ENCODE measurements at regions not wholly inside any gene's neighbourhood (a gene's known extent, or its start where the extent isn't known, plus 50 kb on each side); places are given as distances from the start of the nearest gene placed in this dataset.

GRCh38 chr19:30864391-30865215 is 484.6 kb downstream of the TSHZ3 start:
- no peak overlapping the region for H3K27ac ChIP-seq (ENCODE audit: low read depth, low read length)
- no peaks in the 10 kb centered on the region for H3K4me1 ChIP-seq (ENCODE audit: insufficient read depth, low read length)
- H3K9me3 ChIP-seq (ENCODE audit: low read length), result no peaks in the 10 kb centered on the region
- CTCF ChIA-PET, result no interaction called here
- DNase-seq, result no peak
- no peak overlapping the region for H3K4me3 Mint-ChIP-seq
- H3K4me3 ChIP-seq (ENCODE audit: low read length), result no peak overlapping the region
- H3K27ac Mint-ChIP-seq, result peak overlapping the region in 1 of 8 donors; percentile 15
- H3K4me1 Mint-ChIP-seq, result no peaks in the 10 kb centered on the region
- no peaks in the 10 kb centered on the region for H3K36me3 ChIP-seq (ENCODE audit: insufficient read depth, low read length)
- H3K36me3 Mint-ChIP-seq, result no peaks in the 10 kb centered on the region
- peaks cover 2 to 3% of the 10 kb centered on the region in 2 donors for H3K27me3 Mint-ChIP-seq
- POLR2A ChIA-PET, result no interaction called here
- H3K9me3 Mint-ChIP-seq, result peaks cover 0 to 5% (median 0%) of the 10 kb centered on the region in 5 donors
- H3K27me3 ChIP-seq (ENCODE audit: insufficient read depth, low read length, poor library complexity, severe bottlenecking), result no peaks in the 10 kb centered on the region

GRCh38 chr19:30862876-30863275 is 486.4 kb downstream of the TSHZ3 start:
- H3K27ac ChIP-seq (ENCODE audit: low read depth, low read length), result no peak overlapping the region
- Mint-ChIP-seq H3K4me1 (no peaks in the 10 kb centered on the region), H3K36me3 (no peaks in the 10 kb centered on the region), H3K27ac (no peak overlapping the region), H3K4me3 (no peak overlapping the region), H3K27me3 (peaks cover 2 to 3% of the 10 kb centered on the region in 2 donors), H3K9me3 (peaks cover 0 to 5% (median 0%) of the 10 kb centered on the region in 5 donors)
- POLR2A ChIA-PET, result no interaction called here
- no peaks in the 10 kb centered on the region for H3K27me3 ChIP-seq (ENCODE audit: insufficient read depth, low read length, poor library complexity, severe bottlenecking)
- CTCF ChIA-PET, result no interaction called here
- no peak for DNase-seq
- H3K9me3 ChIP-seq (ENCODE audit: low read length), result no peaks in the 10 kb centered on the region
- no peak overlapping the region for H3K4me3 ChIP-seq (ENCODE audit: low read length)
- H3K36me3 ChIP-seq (ENCODE audit: insufficient read depth, low read length), result no peaks in the 10 kb centered on the region
- no peaks in the 10 kb centered on the region for H3K4me1 ChIP-seq (ENCODE audit: insufficient read depth, low read length)

- H3K9me3 ChIP-seq (ENCODE audit: low read length), result no peaks in the 10 kb centered on the region
- H3K4me1 Mint-ChIP-seq, result no peaks in the 10 kb centered on the region
- H3K27me3 ChIP-seq (ENCODE audit: insufficient read depth, low read length, poor library complexity, severe bottlenecking), result no peaks in the 10 kb centered on the region
- peaks cover 2 to 3% of the 10 kb centered on the region in 2 donors for H3K27me3 Mint-ChIP-seq
- no peaks in the 10 kb centered on the region for H3K36me3 Mint-ChIP-seq
- no peak overlapping the region for H3K27ac Mint-ChIP-seq
- no peaks in the 10 kb centered on the region for H3K36me3 ChIP-seq (ENCODE audit: insufficient read depth, low read length)
- H3K4me3 Mint-ChIP-seq, result no peak overlapping the region
- ChIA-PET POLR2A (no interaction called here), CTCF (no interaction called here)
- DNase-seq, result no peak
- H3K9me3 Mint-ChIP-seq, result peaks cover 0 to 5% (median 0%) of the 10 kb centered on the region in 5 donors
- H3K4me3 ChIP-seq (ENCODE audit: low read length), result no peak overlapping the region
- H3K4me1 ChIP-seq (ENCODE audit: insufficient read depth, low read length), result no peaks in the 10 kb centered on the region
- H3K27ac ChIP-seq (ENCODE audit: low read depth, low read length), result no peak overlapping the region
Observed at GRCh38 chr19:30861919-30862318, 487.3 kb downstream of the TSHZ3 start.

DNA sequence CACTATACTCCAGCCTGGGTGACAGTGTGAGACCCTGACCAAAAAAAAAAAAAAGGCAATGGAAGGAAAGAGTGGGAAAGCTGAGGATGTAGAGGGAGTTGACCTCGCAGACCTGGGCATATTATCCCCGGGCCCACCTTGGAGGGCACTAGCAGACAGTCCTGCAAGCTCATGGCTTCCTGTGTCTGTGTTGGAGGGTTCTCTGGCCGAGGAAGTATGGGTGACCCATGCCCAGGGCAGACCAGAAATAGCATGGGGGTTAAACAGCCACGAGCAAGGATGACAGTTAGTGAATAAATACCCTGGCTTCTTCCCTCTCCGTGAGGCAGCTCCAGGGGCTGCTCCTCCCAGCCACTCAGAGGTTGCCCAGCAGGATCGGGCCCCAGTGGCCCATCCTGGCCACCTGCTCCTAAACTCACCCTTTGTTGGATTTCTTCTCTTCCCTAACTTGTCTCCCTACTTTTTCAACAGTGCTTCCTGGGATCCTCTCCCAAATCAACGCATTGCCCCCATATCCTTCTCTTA is 485.8 kb downstream of the ZNF536 start:
- CTCF ChIA-PET, result no interaction called here

GRCh38 chr19:30857388-30857787 is 485.2 kb downstream of the ZNF536 start:
- Histone ChIP-seq H3K4me3 (ENCODE audit: low read length) (no peak overlapping the region), H3K4me1 (ENCODE audit: insufficient read depth, low read length) (no peaks in the 10 kb centered on the region), H3K27ac (ENCODE audit: low read depth, low read length) (no peak overlapping the region), H3K27me3 (ENCODE audit: insufficient read depth, low read length, poor library complexity, severe bottlenecking) (no peaks in the 10 kb centered on the region), H3K9me3 (ENCODE audit: low read length) (no peaks in the 10 kb centered on the region), H3K36me3 (ENCODE audit: insufficient read depth, low read length) (no peaks in the 10 kb centered on the region)
- Mint-ChIP-seq H3K9me3 (peaks cover 0 to 3% (median 0%) of the 10 kb centered on the region in 5 donors), H3K27ac (no peak overlapping the region), H3K4me3 (no peak overlapping the region), H3K36me3 (no peaks in the 10 kb centered on the region), H3K27me3 (peaks cover 3 to 5% of the 10 kb centered on the region in 2 donors), H3K4me1 (no peaks in the 10 kb centered on the region)
- CTCF ChIA-PET, result no interaction called here
- no peak for DNase-seq
- POLR2A ChIA-PET, result no interaction called here

More for the DNA sequence above, 485.8 kb downstream of the ZNF536 start:
- Mint-ChIP-seq H3K9me3 (peaks cover 0 to 3% (median 0%) of the 10 kb centered on the region in 5 donors), H3K4me3 (no peak overlapping the region), H3K4me1 (no peaks in the 10 kb centered on the region), H3K27me3 (peaks cover 3 to 4% of the 10 kb centered on the region in 2 donors), H3K27ac (no peak overlapping the region), H3K36me3 (no peaks in the 10 kb centered on the region)
- no peaks in the 10 kb centered on the region for H3K4me1 ChIP-seq (ENCODE audit: insufficient read depth, low read length)
- no peak overlapping the region for H3K4me3 ChIP-seq (ENCODE audit: low read length)
- H3K9me3 ChIP-seq (ENCODE audit: low read length), result no peaks in the 10 kb centered on the region
- H3K36me3 ChIP-seq (ENCODE audit: insufficient read depth, low read length), result no peaks in the 10 kb centered on the region
- H3K27ac ChIP-seq (ENCODE audit: low read depth, low read length), result no peak overlapping the region
- POLR2A ChIA-PET, result no interaction called here
- H3K27me3 ChIP-seq (ENCODE audit: insufficient read depth, low read length, poor library complexity, severe bottlenecking), result no peaks in the 10 kb centered on the region
- DNase-seq, result no peak

DNA sequence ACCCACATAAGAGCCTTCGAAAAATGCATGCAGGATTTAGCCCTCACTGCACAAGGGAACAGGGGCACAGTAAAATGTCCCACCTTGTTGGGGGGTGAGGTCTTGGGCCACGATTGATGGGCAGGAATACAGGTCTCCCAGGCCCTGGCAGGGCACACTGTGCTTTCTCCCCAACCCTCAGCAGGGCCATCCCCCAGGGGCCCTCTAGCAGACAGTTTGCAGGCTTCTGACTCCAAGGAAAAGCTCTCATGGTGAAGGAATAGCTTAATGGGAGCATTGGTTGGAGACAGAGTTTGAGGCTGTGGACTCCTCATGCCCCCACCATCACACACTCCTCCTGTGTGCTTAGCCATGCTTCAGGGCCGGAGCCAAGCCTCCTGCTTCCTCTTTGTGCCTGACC is 484.6 kb downstream of the ZNF536 start:
- Histone ChIP-seq H3K4me1 (ENCODE audit: insufficient read depth, low read length) (no peaks in the 10 kb centered on the region), H3K9me3 (ENCODE audit: low read length) (no peaks in the 10 kb centered on the region), H3K27me3 (ENCODE audit: insufficient read depth, low read length, poor library complexity, severe bottlenecking) (no peaks in the 10 kb centered on the region), H3K27ac (ENCODE audit: low read depth, low read length) (no peak overlapping the region), H3K4me3 (ENCODE audit: low read length) (no peak overlapping the region), H3K36me3 (ENCODE audit: insufficient read depth, low read length) (no peaks in the 10 kb centered on the region)
- CTCF ChIA-PET, result no interaction called here
- H3K4me3 Mint-ChIP-seq, result no peak overlapping the region
- POLR2A ChIA-PET, result no interaction called here
- no peak for DNase-seq
- no peak overlapping the region for H3K27ac Mint-ChIP-seq
- H3K36me3 Mint-ChIP-seq, result no peaks in the 10 kb centered on the region
- no peaks in the 10 kb centered on the region for H3K4me1 Mint-ChIP-seq
- peaks cover 3 to 6% of the 10 kb centered on the region in 2 donors for H3K27me3 Mint-ChIP-seq
- H3K9me3 Mint-ChIP-seq, result peaks cover 0 to 3% (median 0%) of the 10 kb centered on the region in 5 donors

GRCh38 chr19:30856376-30856775 is 484.2 kb downstream of the ZNF536 start:
- Histone ChIP-seq H3K27ac (ENCODE audit: low read depth, low read length) (no peak overlapping the region), H3K36me3 (ENCODE audit: insufficient read depth, low read length) (no peaks in the 10 kb centered on the region), H3K4me3 (ENCODE audit: low read length) (no peak overlapping the region), H3K9me3 (ENCODE audit: low read length) (no peaks in the 10 kb centered on the region), H3K27me3 (ENCODE audit: insufficient read depth, low read length, poor library complexity, severe bottlenecking) (no peaks in the 10 kb centered on the region), H3K4me1 (ENCODE audit: insufficient read depth, low read length) (no peaks in the 10 kb centered on the region)
- Mint-ChIP-seq H3K27ac (no peak overlapping the region), H3K27me3 (peaks cover 2 to 6% of the 10 kb centered on the region in 2 donors), H3K4me1 (no peaks in the 10 kb centered on the region), H3K36me3 (no peaks in the 10 kb centered on the region), H3K9me3 (peaks cover 0 to 3% (median 0%) of the 10 kb centered on the region in 5 donors), H3K4me3 (no peak overlapping the region)
- CTCF ChIA-PET, result no interaction called here
- DNase-seq, result no peak
- POLR2A ChIA-PET, result no interaction called here

DNA sequence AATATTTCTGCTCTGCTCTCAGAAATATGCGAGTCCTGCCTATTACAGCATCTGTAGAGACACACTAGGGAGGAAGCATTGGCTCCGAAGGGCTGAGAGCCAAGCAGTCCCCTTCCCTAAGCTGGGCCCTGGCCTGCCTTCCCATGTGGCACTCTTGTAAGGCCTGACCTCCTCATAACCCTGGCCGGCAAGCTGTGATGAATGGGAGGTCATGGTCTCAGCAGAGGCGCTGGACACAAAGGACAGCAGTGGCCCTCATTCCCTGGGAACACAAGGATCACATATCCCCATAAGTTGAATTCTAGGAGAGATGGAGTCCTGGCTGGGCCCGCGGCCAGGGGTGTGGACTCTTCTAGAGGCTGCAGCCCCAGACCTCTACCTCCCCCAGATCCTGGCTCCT is 483.3 kb downstream of the ZNF536 start:
- H3K36me3 Mint-ChIP-seq, result no peaks in the 10 kb centered on the region
- H3K9me3 ChIP-seq (ENCODE audit: low read length), result no peaks in the 10 kb centered on the region
- no peaks in the 10 kb centered on the region for H3K27me3 ChIP-seq (ENCODE audit: insufficient read depth, low read length, poor library complexity, severe bottlenecking)
- H3K27me3 Mint-ChIP-seq, result peaks cover 0 to 5% of the 10 kb centered on the region in 2 donors
- no peak overlapping the region for H3K27ac Mint-ChIP-seq
- DNase-seq, result no peak
- H3K27ac ChIP-seq (ENCODE audit: low read depth, low read length), result no peak overlapping the region
- H3K4me1 ChIP-seq (ENCODE audit: insufficient read depth, low read length), result no peaks in the 10 kb centered on the region
- POLR2A ChIA-PET, result no interaction called here
- H3K4me3 ChIP-seq (ENCODE audit: low read length), result no peak overlapping the region
- H3K9me3 Mint-ChIP-seq, result peaks cover 0 to 3% (median 0%) of the 10 kb centered on the region in 5 donors
- H3K36me3 ChIP-seq (ENCODE audit: insufficient read depth, low read length), result no peaks in the 10 kb centered on the region
- no peak overlapping the region for H3K4me3 Mint-ChIP-seq
- H3K4me1 Mint-ChIP-seq, result no peaks in the 10 kb centered on the region
- CTCF ChIA-PET, result no interaction called here

Measured in CD8-positive, alpha-beta memory T cell (primary cell).